Astrocyte (in vitro differentiated cells and primary cell): ENCODE measurements at regions not wholly inside any gene's neighbourhood (a gene's known extent, or its start where the extent isn't known, plus 50 kb on each side); places are given as distances from the start of the nearest gene placed in this dataset.

Source experiments
- CTCF ChIP-seq: IDR thresholded peaks from 2 replicates; pipeline ENCODE4 v1.5.1; 2011; ENCODE audit warnings: low read depth, mild to moderate bottlenecking, inconsistent platforms, low read length, moderate library complexity; ENCODE audit not compliant: insufficient read depth
- EZH2 ChIP-seq: IDR thresholded peaks from 2 replicates; pipeline ENCODE4 v1.6.1; 2012; ENCODE audit warnings: mild to moderate bottlenecking, low read length, inconsistent platforms; ENCODE audit not compliant: insufficient read depth

GRCh38 chr2:176639016-176639343, 369.7 kb downstream of the MTX2 start:
- no peak for TF ChIP-seq CTCF
- TF ChIP-seq EZH2, result no peak
